SK-N-SH (cell line): ENCODE measurements at regions not wholly inside any gene's neighbourhood (a gene's known extent, or its start where the extent isn't known, plus 50 kb on each side); places are given as distances from the start of the nearest gene placed in this dataset.

ENCODE experiments used
- CTCF ChIA-PET: fragments of 300-600, 350-600 bp; formaldehyde crosslinking; extraction: SDS; loops from one replicate; lab custom pipeline; 2021; lab: Yijun Ruan, JAX
- POLR2A ChIA-PET: fragments of 350-600 bp; sonication (Branson Sonifier 250); formaldehyde crosslinking; extraction: SDS; loops from one replicate; lab custom pipeline; 2020; ENCODE audit warnings: antibody characterized with exemption, inconsistent platforms; lab: Yijun Ruan, JAX
- DNase-seq: peaks from one replicate; pipeline ENCODE4 v3.0.0; 2012
- H2AFZ ChIP-seq: fragments of 200-600 bp; sonication (generic); 2 replicates; pipeline ENCODE4 v1.8.1; 2016; ENCODE audit warnings: antibody characterized with exemption, mild to moderate bottlenecking, low read depth
- H3F3A ChIP-seq: fragments of 200-600 bp; sonication (generic); replicated peaks from 2 replicates; pipeline ENCODE3; 2016; ENCODE audit warnings: antibody characterized with exemption, mild to moderate bottlenecking; ENCODE audit not compliant: insufficient read depth
- H3K27ac ChIP-seq, 2 experiments: fragments of 200-500 bp in 1 of 2; fragments of 200-600 bp in 1 of 2; sonication (Bioruptor generic) in 1 of 2; sonication (generic), shearing (Covaris generic) in 1 of 2; 2 replicates each; pipeline versions ENCODE4 v1.5.1 to v1.6.1; 2014 to 2016; ENCODE audit warnings: low read depth in 2 of 2, inconsistent platforms in 1 of 2, low read length in 1 of 2, mild to moderate bottlenecking in 1 of 2, mixed read lengths in 1 of 2
- H3K27me3 ChIP-seq: fragments of 200-600 bp; sonication (generic), shearing (Covaris generic); 2 replicates; pipeline ENCODE4 v1.6.1; 2016; ENCODE audit warnings: mixed run types; ENCODE audit not compliant: insufficient read depth
- H3K36me3 ChIP-seq, 2 experiments: fragments of 200-500 bp in 1 of 2; fragments of 200-600 bp in 1 of 2; sonication (Bioruptor generic) in 1 of 2; sonication (generic) in 1 of 2; replicated peaks in 1 of 2; 2 replicates each; pipeline versions ENCODE3 to v1.5.1; 2014 to 2016; ENCODE audit warnings: low read length in 1 of 2, mild to moderate bottlenecking in 1 of 2; ENCODE audit not compliant: insufficient read depth in 2 of 2, control insufficient read depth in 1 of 2
- H3K4me1 ChIP-seq, 2 experiments: fragments of 200-500 bp in 1 of 2; fragments of 200-600 bp in 1 of 2; sonication (Bioruptor generic) in 1 of 2; sonication (generic), shearing (Covaris generic) in 1 of 2; 2 replicates each; pipeline versions ENCODE4 v1.5.1 to v1.6.1; 2014 to 2016; ENCODE audit warnings: low read depth in 1 of 2, low read length in 1 of 2, mixed run types in 1 of 2; ENCODE audit not compliant: insufficient read depth in 2 of 2, control insufficient read depth in 1 of 2
- H3K4me2 ChIP-seq: fragments of 200-600 bp; sonication (generic), shearing (Covaris generic); 2 replicates; pipeline ENCODE4 v1.6.1; 2017; ENCODE audit warnings: mixed run types
- H3K4me3 ChIP-seq, 2 experiments: fragments of 200-500 bp in 1 of 2; fragments of 200-600 bp in 1 of 2; sonication (Bioruptor generic) in 1 of 2; sonication (generic), shearing (Covaris generic) in 1 of 2; 2 replicates each; pipeline versions ENCODE4 v1.5.1 to v1.8.1; 2014 to 2016; ENCODE audit warnings: low read depth in 2 of 2, inconsistent platforms in 1 of 2, low read length in 1 of 2, mild to moderate bottlenecking in 1 of 2, mixed read lengths in 1 of 2, moderate library complexity in 1 of 2
- H3K79me2 ChIP-seq: fragments of 200-600 bp; sonication (generic); 2 replicates; pipeline ENCODE4 v1.8.1; 2017; ENCODE audit warnings: mild to moderate bottlenecking; ENCODE audit not compliant: insufficient read depth
- H3K9ac ChIP-seq: fragments of 200-600 bp; sonication (generic); 2 replicates; pipeline ENCODE4 v1.6.1; 2017; ENCODE audit warnings: mixed run types
- H3K9me2 ChIP-seq: fragments of 200-600 bp; sonication (generic); 2 replicates; pipeline ENCODE4 v1.6.1; 2017; ENCODE audit warnings: mixed run types
- H3K9me3 ChIP-seq: fragments of 200-600 bp; sonication (generic); 2 replicates; pipeline ENCODE4 v1.6.1; 2017; ENCODE audit warnings: mixed run types, mild to moderate bottlenecking, moderate library complexity
- H4K20me1 ChIP-seq: fragments of 200-600 bp; sonication (generic); 2 replicates; pipeline ENCODE4 v1.6.1; 2017; ENCODE audit warnings: mild to moderate bottlenecking, mixed run types; ENCODE audit not compliant: insufficient read depth
- JUND ChIP-seq: IDR thresholded peaks from 2 replicates; pipeline ENCODE4 v1.4.0; 2012
- MEF2A ChIP-seq: IDR thresholded peaks from 2 replicates; pipeline ENCODE4 v1.4.0; 2012; ENCODE audit warnings: low read depth, borderline replicate concordance
- NRF1 ChIP-seq: IDR thresholded peaks from 2 replicates; pipeline ENCODE4 v1.6.1; 2012; ENCODE audit warnings: low read depth, mild to moderate bottlenecking, low read length
- RFX5 ChIP-seq: IDR thresholded peaks from 2 replicates; pipeline ENCODE4 v1.6.1; 2012; ENCODE audit warnings: mild to moderate bottlenecking, improper control_type of control experiment, low read length
- RXRA ChIP-seq: IDR thresholded peaks from 2 replicates; pipeline ENCODE4 v1.4.0; 2012; ENCODE audit warnings: low read depth, mild to moderate bottlenecking, borderline replicate concordance
- SMC3 ChIP-seq: IDR thresholded peaks from 2 replicates; pipeline ENCODE4 v1.6.1; 2012; ENCODE audit warnings: low read depth, low read length, improper control_type of control experiment
- TAF1 ChIP-seq: IDR thresholded peaks from 2 replicates; pipeline ENCODE4 v1.6.1; 2012; ENCODE audit warnings: low read depth, mild to moderate bottlenecking, low read length, moderate library complexity, borderline replicate concordance
- TEAD4 ChIP-seq: IDR thresholded peaks from 2 replicates; pipeline ENCODE4 v1.4.0; 2012; ENCODE audit warnings: mild to moderate bottlenecking, borderline replicate concordance; ENCODE audit not compliant: insufficient read depth
- WGBS: methylation state at CpG from one replicate; pipeline ENCODE4 v1.1.6; 2017; ENCODE audit warnings: low lambda C conversion rate; 5-methylcytosine and 5-hydroxymethylcytosine counted together
- TF ChIP-seq, protein P1 (sequence below): IDR thresholded peaks from 2 replicates; pipeline ENCODE4 v1.6.1; 2012; ENCODE audit warnings: mild to moderate bottlenecking, low read depth, low read length, moderate library complexity
- TF ChIP-seq, protein P2 (sequence below): fragments of 150-350 bp; IDR thresholded peaks from 2 replicates; pipeline ENCODE4 v1.6.1; 2017; ENCODE audit warnings: antibody characterized with exemption, low read length, low read depth, borderline replicate concordance
- TF ChIP-seq, protein P3 (sequence below): IDR thresholded peaks from 2 replicates; pipeline ENCODE4 v1.4.0; 2012; ENCODE audit warnings: low read depth, borderline replicate concordance
- TF ChIP-seq, protein P4 (sequence below): fragments of 150-350 bp; IDR thresholded peaks from 2 replicates; pipeline ENCODE4 v1.6.1; 2016; ENCODE audit warnings: mild to moderate bottlenecking, low read depth, low read length

DNA sequence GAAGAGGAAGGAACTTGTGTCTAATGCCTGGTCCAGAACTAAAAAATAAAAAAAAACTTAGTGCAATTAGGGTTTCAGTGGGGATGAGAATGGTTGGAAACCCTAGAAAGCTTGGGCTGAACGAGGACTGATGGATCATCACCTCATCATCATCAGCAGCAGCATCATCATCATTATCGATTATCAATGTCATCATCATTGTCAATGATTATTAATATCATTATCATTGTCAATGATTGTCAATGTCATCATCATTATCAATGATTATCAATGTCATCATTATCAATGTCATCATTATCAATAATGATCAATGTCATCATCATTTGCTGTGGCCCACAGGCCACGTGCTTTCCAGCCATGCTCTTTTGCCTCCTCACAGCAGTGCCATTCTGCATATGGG is 952.0 kb upstream of the ZNF722 start:
- Histone ChIP-seq H2AFZ (no peak overlapping the region), H3K4me2 (no peak overlapping the region), H3K9me3 (no peaks in the 10 kb centered on the region), H3K9me2 (no peaks in the 10 kb centered on the region), H4K20me1 (no peaks in the 10 kb centered on the region), H3K4me1 (no peaks in the 10 kb centered on the region), H3K36me3 (no peaks in the 10 kb centered on the region), H3K27ac (no peak overlapping the region), H3K4me3 (no peak overlapping the region), H3K79me2 (no peaks in the 10 kb centered on the region), H3F3A (no peaks in the 10 kb centered on the region), H3K9ac (no peak overlapping the region), H3K27me3 (no peaks in the 10 kb centered on the region)
- TF ChIP-seq TEAD4 (no peak), RXRA (no peak), NRF1 (no peak), TAF1 (no peak), MEF2A (no peak), SMC3 (no peak)
- TF ChIP-seq, protein P1, sequence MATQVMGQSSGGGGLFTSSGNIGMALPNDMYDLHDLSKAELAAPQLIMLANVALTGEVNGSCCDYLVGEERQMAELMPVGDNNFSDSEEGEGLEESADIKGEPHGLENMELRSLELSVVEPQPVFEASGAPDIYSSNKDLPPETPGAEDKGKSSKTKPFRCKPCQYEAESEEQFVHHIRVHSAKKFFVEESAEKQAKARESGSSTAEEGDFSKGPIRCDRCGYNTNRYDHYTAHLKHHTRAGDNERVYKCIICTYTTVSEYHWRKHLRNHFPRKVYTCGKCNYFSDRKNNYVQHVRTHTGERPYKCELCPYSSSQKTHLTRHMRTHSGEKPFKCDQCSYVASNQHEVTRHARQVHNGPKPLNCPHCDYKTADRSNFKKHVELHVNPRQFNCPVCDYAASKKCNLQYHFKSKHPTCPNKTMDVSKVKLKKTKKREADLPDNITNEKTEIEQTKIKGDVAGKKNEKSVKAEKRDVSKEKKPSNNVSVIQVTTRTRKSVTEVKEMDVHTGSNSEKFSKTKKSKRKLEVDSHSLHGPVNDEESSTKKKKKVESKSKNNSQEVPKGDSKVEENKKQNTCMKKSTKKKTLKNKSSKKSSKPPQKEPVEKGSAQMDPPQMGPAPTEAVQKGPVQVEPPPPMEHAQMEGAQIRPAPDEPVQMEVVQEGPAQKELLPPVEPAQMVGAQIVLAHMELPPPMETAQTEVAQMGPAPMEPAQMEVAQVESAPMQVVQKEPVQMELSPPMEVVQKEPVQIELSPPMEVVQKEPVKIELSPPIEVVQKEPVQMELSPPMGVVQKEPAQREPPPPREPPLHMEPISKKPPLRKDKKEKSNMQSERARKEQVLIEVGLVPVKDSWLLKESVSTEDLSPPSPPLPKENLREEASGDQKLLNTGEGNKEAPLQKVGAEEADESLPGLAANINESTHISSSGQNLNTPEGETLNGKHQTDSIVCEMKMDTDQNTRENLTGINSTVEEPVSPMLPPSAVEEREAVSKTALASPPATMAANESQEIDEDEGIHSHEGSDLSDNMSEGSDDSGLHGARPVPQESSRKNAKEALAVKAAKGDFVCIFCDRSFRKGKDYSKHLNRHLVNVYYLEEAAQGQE: no peak
- TF ChIP-seq, protein P2, sequence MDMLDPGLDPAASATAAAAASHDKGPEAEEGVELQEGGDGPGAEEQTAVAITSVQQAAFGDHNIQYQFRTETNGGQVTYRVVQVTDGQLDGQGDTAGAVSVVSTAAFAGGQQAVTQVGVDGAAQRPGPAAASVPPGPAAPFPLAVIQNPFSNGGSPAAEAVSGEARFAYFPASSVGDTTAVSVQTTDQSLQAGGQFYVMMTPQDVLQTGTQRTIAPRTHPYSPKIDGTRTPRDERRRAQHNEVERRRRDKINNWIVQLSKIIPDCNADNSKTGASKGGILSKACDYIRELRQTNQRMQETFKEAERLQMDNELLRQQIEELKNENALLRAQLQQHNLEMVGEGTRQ: no peak
- TF ChIP-seq, protein P3, sequence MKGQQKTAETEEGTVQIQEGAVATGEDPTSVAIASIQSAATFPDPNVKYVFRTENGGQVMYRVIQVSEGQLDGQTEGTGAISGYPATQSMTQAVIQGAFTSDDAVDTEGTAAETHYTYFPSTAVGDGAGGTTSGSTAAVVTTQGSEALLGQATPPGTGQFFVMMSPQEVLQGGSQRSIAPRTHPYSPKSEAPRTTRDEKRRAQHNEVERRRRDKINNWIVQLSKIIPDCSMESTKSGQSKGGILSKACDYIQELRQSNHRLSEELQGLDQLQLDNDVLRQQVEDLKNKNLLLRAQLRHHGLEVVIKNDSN: no peak
- TF ChIP-seq, protein P4, sequence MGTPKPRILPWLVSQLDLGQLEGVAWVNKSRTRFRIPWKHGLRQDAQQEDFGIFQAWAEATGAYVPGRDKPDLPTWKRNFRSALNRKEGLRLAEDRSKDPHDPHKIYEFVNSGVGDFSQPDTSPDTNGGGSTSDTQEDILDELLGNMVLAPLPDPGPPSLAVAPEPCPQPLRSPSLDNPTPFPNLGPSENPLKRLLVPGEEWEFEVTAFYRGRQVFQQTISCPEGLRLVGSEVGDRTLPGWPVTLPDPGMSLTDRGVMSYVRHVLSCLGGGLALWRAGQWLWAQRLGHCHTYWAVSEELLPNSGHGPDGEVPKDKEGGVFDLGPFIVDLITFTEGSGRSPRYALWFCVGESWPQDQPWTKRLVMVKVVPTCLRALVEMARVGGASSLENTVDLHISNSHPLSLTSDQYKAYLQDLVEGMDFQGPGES: no peak
- CTCF ChIA-PET: no interaction called here
- POLR2A ChIA-PET: no interaction called here
- no peak for DNase-seq
- 3% methylated on average over 3 of the region's 3 CpGs for WGBS

DNA sequence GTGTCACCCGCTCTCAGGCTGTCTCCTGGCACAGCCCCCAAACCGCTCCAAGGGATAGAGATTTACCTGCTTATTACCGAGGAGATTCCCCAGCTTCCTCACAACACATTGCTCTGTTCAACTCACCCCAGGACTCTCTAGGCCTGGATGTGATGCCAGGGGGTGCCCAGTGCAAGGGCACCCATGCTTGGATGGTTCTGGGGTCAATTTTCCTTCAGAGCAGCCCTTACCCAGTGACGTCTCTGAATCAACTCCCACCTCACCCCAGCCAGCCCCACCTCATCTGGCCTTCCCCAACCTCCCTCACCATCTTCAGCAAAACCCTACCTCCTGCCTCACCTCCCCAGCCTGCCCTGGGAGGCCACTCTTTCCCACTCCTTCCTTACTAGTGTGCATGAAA is 951.6 kb upstream of the ZNF722 start:
- 2% methylated on average over 4 of the region's 4 CpGs for WGBS
- no peak for DNase-seq
- no peak overlapping the region for H3K27ac ChIP-seq
- no peak for TF ChIP-seq RFX5
- no peak for TF ChIP-seq RXRA
- TF ChIP-seq SMC3: no peak
- TF ChIP-seq JUND: no peak
- no peak for TF ChIP-seq TEAD4
- no peaks in the 10 kb centered on the region for H3K9me2 ChIP-seq
- H3K79me2 ChIP-seq: no peaks in the 10 kb centered on the region
- no peaks in the 10 kb centered on the region for H3F3A ChIP-seq
- ChIA-PET CTCF (no interaction called here), POLR2A (no interaction called here)
- no peak overlapping the region for H2AFZ ChIP-seq
- H3K4me3 ChIP-seq: no peak overlapping the region
- no peaks in the 10 kb centered on the region for H4K20me1 ChIP-seq
- H3K4me2 ChIP-seq: no peak overlapping the region
- H3K36me3 ChIP-seq: no peaks in the 10 kb centered on the region
- no peaks in the 10 kb centered on the region for H3K4me1 ChIP-seq
- H3K9me3 ChIP-seq: no peaks in the 10 kb centered on the region
- no peak overlapping the region for H3K9ac ChIP-seq
- H3K27me3 ChIP-seq: no peaks in the 10 kb centered on the region
